Endodermal cell (in vitro differentiated cells): ENCODE measurements at regions not wholly inside any gene's neighbourhood (a gene's known extent, or its start where the extent isn't known, plus 50 kb on each side); places are given as distances from the start of the nearest gene placed in this dataset.

Source experiments
- DNase-seq: peaks from one replicate; pipeline ENCODE4 v3.0.0-alpha.2; 2017
- H3K27ac ChIP-seq: 2 replicates; pipeline ENCODE4 v1.5.1; 2013; ENCODE audit warnings: mild to moderate bottlenecking, low read depth, low read length, moderate library complexity
- H3K27me3 ChIP-seq: 2 replicates; pipeline ENCODE4 v1.6.1; 2013; ENCODE audit warnings: mild to moderate bottlenecking, low read length, moderate library complexity; ENCODE audit not compliant: insufficient read depth, control insufficient read depth, poor library complexity, severe bottlenecking
- H3K36me3 ChIP-seq: 2 replicates; pipeline ENCODE4 v1.7.0; 2013; ENCODE audit warnings: mild to moderate bottlenecking, low read length, moderate library complexity; ENCODE audit not compliant: control insufficient read depth, insufficient read depth
- H3K4me1 ChIP-seq: one replicate; pipeline ENCODE4 v1.7.0; 2013; ENCODE audit warnings: low read length; ENCODE audit not compliant: control insufficient read depth, insufficient read depth
- H3K4me3 ChIP-seq: 2 replicates; pipeline ENCODE4 v1.5.1; 2013; ENCODE audit warnings: mild to moderate bottlenecking, low read length, moderate library complexity
- H3K9ac ChIP-seq: 2 replicates; pipeline ENCODE4 v1.6.1; 2013; ENCODE audit warnings: mild to moderate bottlenecking, low read length, moderate library complexity; ENCODE audit not compliant: poor library complexity, severe bottlenecking; ENCODE audit errors: extremely low read depth
- H3K9me3 ChIP-seq: 2 replicates; pipeline ENCODE4 v1.6.1; 2013; ENCODE audit warnings: mild to moderate bottlenecking, low read length, moderate library complexity; ENCODE audit not compliant: control insufficient read depth
- H3K27ac Mint-ChIP-seq: 2 replicates; pipeline ENCODE4 v1.8.0; 2020; ENCODE audit warnings: mixed read lengths
- H3K27me3 Mint-ChIP-seq: 2 replicates; pipeline ENCODE4 v1.8.0; 2021; ENCODE audit warnings: mild to moderate bottlenecking, mixed read lengths; ENCODE audit not compliant: insufficient read depth
- H3K36me3 Mint-ChIP-seq: 2 replicates; pipeline ENCODE4 v1.8.0; 2020; ENCODE audit warnings: low read depth, mixed read lengths
- H3K4me1 Mint-ChIP-seq: 2 replicates; pipeline ENCODE4 v1.8.0; 2020; ENCODE audit warnings: mixed read lengths
- H3K4me3 Mint-ChIP-seq: 2 replicates; pipeline ENCODE4 v1.8.0; 2020; ENCODE audit warnings: mild to moderate bottlenecking, moderate library complexity, mixed read lengths
- H3K9me3 Mint-ChIP-seq: 2 replicates; pipeline ENCODE4 v1.8.0; 2020; ENCODE audit warnings: mild to moderate bottlenecking, mixed read lengths
- WGBS, 2 experiments: methylation state at CpG; one replicate each; pipeline versions ENCODE4 v1.1.5 to v1.1.7; 2013; ENCODE audit warnings: missing lambda C conversion rate in 2 of 2, mixed read lengths in 1 of 2; ENCODE audit not compliant: insufficient coverage in 1 of 2, insufficient read length in 1 of 2; 5-methylcytosine and 5-hydroxymethylcytosine counted together
- TF ChIP-seq, protein P1 (sequence below): fragments of 200-600 bp; sonication (generic); conservative IDR thresholded peaks from 2 replicates; pipeline ENCODE4 v1.5.0; 2021; ENCODE audit warnings: antibody characterized with exemption, mild to moderate bottlenecking

- WGBS, 2 experiments = 72 to 100% methylated on average over 1 to 2 of the region's 2 CpGs
- Histone ChIP-seq H3K9ac (no peak overlapping the region), H3K4me1 (no peaks in the 10 kb centered on the region), H3K4me3 (no peak overlapping the region), H3K9me3 (no peaks in the 10 kb centered on the region), H3K27ac (no peak overlapping the region), H3K36me3 (no peaks in the 10 kb centered on the region), H3K27me3 (no peaks in the 10 kb centered on the region)
- DNase-seq = no peak
- Mint-ChIP-seq H3K36me3 (no peaks in the 10 kb centered on the region), H3K27ac (no peak overlapping the region), H3K27me3 (no peaks in the 10 kb centered on the region), H3K9me3 (no peaks in the 10 kb centered on the region), H3K4me1 (no peaks in the 10 kb centered on the region), H3K4me3 (no peak overlapping the region)
- TF ChIP-seq, protein P1, sequence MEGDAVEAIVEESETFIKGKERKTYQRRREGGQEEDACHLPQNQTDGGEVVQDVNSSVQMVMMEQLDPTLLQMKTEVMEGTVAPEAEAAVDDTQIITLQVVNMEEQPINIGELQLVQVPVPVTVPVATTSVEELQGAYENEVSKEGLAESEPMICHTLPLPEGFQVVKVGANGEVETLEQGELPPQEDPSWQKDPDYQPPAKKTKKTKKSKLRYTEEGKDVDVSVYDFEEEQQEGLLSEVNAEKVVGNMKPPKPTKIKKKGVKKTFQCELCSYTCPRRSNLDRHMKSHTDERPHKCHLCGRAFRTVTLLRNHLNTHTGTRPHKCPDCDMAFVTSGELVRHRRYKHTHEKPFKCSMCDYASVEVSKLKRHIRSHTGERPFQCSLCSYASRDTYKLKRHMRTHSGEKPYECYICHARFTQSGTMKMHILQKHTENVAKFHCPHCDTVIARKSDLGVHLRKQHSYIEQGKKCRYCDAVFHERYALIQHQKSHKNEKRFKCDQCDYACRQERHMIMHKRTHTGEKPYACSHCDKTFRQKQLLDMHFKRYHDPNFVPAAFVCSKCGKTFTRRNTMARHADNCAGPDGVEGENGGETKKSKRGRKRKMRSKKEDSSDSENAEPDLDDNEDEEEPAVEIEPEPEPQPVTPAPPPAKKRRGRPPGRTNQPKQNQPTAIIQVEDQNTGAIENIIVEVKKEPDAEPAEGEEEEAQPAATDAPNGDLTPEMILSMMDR = no peak
Observed at GRCh38 chr15:36108541-36108940, 470.9 kb upstream of the CDIN1 start.

DNA sequence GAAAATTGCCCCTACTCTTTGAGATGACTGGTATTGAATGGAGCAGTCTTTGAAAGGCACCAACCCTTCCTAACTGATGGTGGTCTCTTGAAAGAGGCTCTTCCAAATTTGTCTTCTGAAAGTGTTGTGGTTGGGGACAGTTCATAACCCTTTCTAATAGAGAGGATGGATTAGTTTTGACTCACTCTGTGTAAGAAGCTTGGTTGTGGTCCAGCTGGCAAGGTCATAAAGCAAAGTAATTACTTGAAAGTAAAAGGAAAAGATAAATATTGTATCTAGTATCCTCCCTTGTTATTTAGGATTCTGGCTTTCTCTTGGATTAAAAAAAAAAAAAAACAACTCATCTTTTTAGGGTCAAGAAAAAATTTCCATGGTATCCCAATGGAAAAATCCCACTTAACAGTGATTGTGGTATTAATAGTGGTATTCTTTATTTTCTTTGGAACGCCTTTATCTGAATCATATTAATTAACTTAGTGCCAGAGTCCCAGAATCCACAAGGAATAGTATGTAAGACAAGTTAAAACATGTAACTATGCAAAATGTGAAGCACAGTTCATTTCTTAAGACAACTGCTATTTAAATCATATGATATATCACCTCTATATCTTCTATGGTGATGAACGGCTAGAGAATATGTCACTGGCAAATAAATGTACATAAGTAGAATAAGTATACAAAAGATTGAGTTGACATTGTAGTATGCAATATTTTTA, 469.3 kb upstream of the CDIN1 start:
- H3K4me1 Mint-ChIP-seq = no peaks in the 10 kb centered on the region
- WGBS, 2 experiments = 83 to 100% methylated on average over 1 of the region's 2 CpGs
- TF ChIP-seq, protein P1 = no peak
- no peak for DNase-seq
- Histone ChIP-seq H3K27ac (no peak overlapping the region), H3K9me3 (no peaks in the 10 kb centered on the region), H3K36me3 (no peaks in the 10 kb centered on the region), H3K4me3 (no peak overlapping the region), H3K9ac (no peak overlapping the region), H3K4me1 (no peaks in the 10 kb centered on the region), H3K27me3 (no peaks in the 10 kb centered on the region)
- no peaks in the 10 kb centered on the region for H3K36me3 Mint-ChIP-seq
- H3K27me3 Mint-ChIP-seq = no peaks in the 10 kb centered on the region
- no peak overlapping the region for H3K27ac Mint-ChIP-seq
- no peaks in the 10 kb centered on the region for H3K9me3 Mint-ChIP-seq
- no peak overlapping the region for H3K4me3 Mint-ChIP-seq

GRCh38 chr15:36110659-36110993, 468.8 kb upstream of the CDIN1 start:
- no peak overlapping the region for H3K27ac Mint-ChIP-seq
- DNase-seq = no peak
- WGBS, 2 experiments = no CpG with 5 or more reads among the region's 1 CpG
- no peaks in the 10 kb centered on the region for H3K9me3 Mint-ChIP-seq
- no peak overlapping the region for H3K27ac ChIP-seq
- no peaks in the 10 kb centered on the region for H3K36me3 ChIP-seq
- no peaks in the 10 kb centered on the region for H3K27me3 ChIP-seq
- no peaks in the 10 kb centered on the region for H3K9me3 ChIP-seq
- no peaks in the 10 kb centered on the region for H3K36me3 Mint-ChIP-seq
- no peaks in the 10 kb centered on the region for H3K4me1 ChIP-seq
- H3K4me1 Mint-ChIP-seq = no peaks in the 10 kb centered on the region
- no peak overlapping the region for H3K9ac ChIP-seq
- no peak overlapping the region for H3K4me3 Mint-ChIP-seq
- no peak overlapping the region for H3K4me3 ChIP-seq
- TF ChIP-seq, protein P1 = no peak
- no peaks in the 10 kb centered on the region for H3K27me3 Mint-ChIP-seq
